DMS53 treated with DMSO at 0.1 percent for 48 hours (cell line): ENCODE measurements at regions not wholly inside any gene's neighbourhood (a gene's known extent, or its start where the extent isn't known, plus 50 kb on each side); places are given as distances from the start of the nearest gene placed in this dataset.
"Not testable (repeated sequence)": the region's sequence is repeated elsewhere in the genome, so short reads cannot be mapped to it uniquely, and the experiment has no call there.

Experiments
- DNase-seq: peaks from one replicate; lab custom pipeline; 2025; ENCODE audit not compliant: unreplicated experiment; lab: John Stamatoyannopoulos, UW

- DNase-seq = no peak
Measured at GRCh38 chr3:25171118-25171807, 256.8 kb upstream of the RARB start.

- no peak for DNase-seq
Measured at GRCh38 chr3:25171897-25172296, 256.2 kb upstream of the RARB start.

- no peak for DNase-seq
Measured at GRCh38 chr3:25173606-25174005, 254.5 kb upstream of the RARB start.

GRCh38 chr3:25174251-25174650 is 253.8 kb upstream of the RARB start:
- no peak for DNase-seq

GRCh38 chr3:25177041-25177440 is 251.0 kb upstream of the RARB start:
- DNase-seq = no peak

GRCh38 chr3:25178672-25179071 is 249.4 kb upstream of the RARB start:
- DNase-seq = no peak

- DNase-seq = no peak
Measured at GRCh38 chr3:25181096-25181495, 247.0 kb upstream of the RARB start.

GRCh38 chr3:25182794-25183193 is 245.3 kb upstream of the RARB start:
- no peak for DNase-seq

GRCh38 chr3:25184641-25185250 is 243.3 kb upstream of the RARB start:
- no peak for DNase-seq

- DNase-seq = no peak
Measured at GRCh38 chr3:25191673-25192072, 236.4 kb upstream of the RARB start.

GRCh38 chr3:25199567-25199966 is 228.5 kb upstream of the RARB start:
- DNase-seq = not testable (repeated sequence)

- no peak for DNase-seq
Measured at GRCh38 chr3:25212736-25213135, 215.3 kb upstream of the RARB start.

- no peak for DNase-seq
Measured at GRCh38 chr3:25214034-25214433, 214.0 kb upstream of the RARB start.

- no peak for DNase-seq
Measured at GRCh38 chr3:25218362-25218761, 209.7 kb upstream of the RARB start.

GRCh38 chr3:25226747-25227146 is 201.3 kb upstream of the RARB start:
- DNase-seq = no peak

GRCh38 chr3:25229586-25229985 is 198.5 kb upstream of the RARB start:
- no peak for DNase-seq

- DNase-seq = no peak
Measured at GRCh38 chr3:25235031-25235430, 193.0 kb upstream of the RARB start.

GRCh38 chr3:25235466-25235865 is 192.6 kb upstream of the RARB start:
- DNase-seq = no peak

GRCh38 chr3:25237602-25238001 is 190.5 kb upstream of the RARB start:
- no peak for DNase-seq

GRCh38 chr3:25239042-25239441 is 189.0 kb upstream of the RARB start:
- DNase-seq = no peak

GRCh38 chr3:25246913-25247312 is 181.2 kb upstream of the RARB start:
- no peak for DNase-seq

- no peak for DNase-seq
Measured at GRCh38 chr3:25252291-25252690, 175.8 kb upstream of the RARB start.

GRCh38 chr3:25257026-25257425 is 171.0 kb upstream of the RARB start:
- DNase-seq = no peak
